GM12892 (cell line): ENCODE measurements at regions not wholly inside any gene's neighbourhood (a gene's known extent, or its start where the extent isn't known, plus 50 kb on each side); places are given as distances from the start of the nearest gene placed in this dataset.

Experiments used
- POLR2A ChIP-seq: IDR thresholded peaks from 2 replicates; pipeline ENCODE4 v1.6.1; 2011; ENCODE audit warnings: low read depth, low read length, control low read depth
- POLR2AphosphoS5 ChIP-seq: IDR thresholded peaks from 2 replicates; pipeline ENCODE4 v1.6.1; 2011; ENCODE audit warnings: low read depth, low read length, control low read depth
- TAF1 ChIP-seq: IDR thresholded peaks from 2 replicates; pipeline ENCODE4 v1.6.1; 2011; ENCODE audit warnings: low read depth, mild to moderate bottlenecking, control low read depth, low read length, borderline replicate concordance

DNA sequence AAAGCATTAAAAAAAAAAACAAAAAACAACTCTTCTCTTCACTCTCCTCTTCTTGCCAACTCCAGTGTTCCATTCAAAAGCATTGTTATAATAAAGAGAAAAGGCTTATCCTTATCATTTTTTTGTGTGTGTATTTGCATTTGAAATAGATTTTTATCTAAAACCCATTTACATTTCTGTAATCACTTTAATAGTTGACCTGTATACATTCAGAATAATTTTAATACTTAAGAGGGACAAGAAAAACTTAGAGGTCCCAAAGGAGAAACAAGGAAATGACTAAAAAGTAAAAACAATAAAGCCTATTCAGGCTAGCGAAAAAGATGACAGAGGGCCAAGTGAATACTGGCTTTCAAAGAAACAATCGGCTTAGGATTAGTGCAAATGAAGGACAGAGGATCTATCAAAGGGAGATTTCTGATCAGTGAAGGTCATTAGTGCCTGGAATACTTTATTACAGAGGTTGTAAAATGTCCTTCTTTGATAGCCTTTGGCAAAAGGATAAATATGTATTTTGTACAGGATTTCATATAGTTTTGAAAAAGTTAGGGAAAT, 808.3 kb downstream of the RPA4 start:
- no peak for TF ChIP-seq POLR2AphosphoS5
- TF ChIP-seq POLR2A: no peak
- TF ChIP-seq TAF1: no peak
